SJSA1 (cell line): ENCODE measurements at regions not wholly inside any gene's neighbourhood (a gene's known extent, or its start where the extent isn't known, plus 50 kb on each side); places are given as distances from the start of the nearest gene placed in this dataset.
"Not testable (repeated sequence)": the region's sequence is repeated elsewhere in the genome, so short reads cannot be mapped to it uniquely, and the experiment has no call there.

Source experiments
- DNase-seq, 2 experiments: peaks; one replicate each; pipeline ENCODE4 v3.0.0-alpha.2; 2015 to 2020; ENCODE audit warnings: low spot score in 2 of 2, low read depth in 1 of 2
- H3K27ac ChIP-seq: fragments of 250-450 bp; sonication (Bioruptor Pico); 2 replicates; pipeline ENCODE4 v1.5.1; 2020; ENCODE audit warnings: mild to moderate bottlenecking, moderate library complexity
- H3K27me3 ChIP-seq: fragments of 250-450 bp; sonication (Bioruptor Pico); replicated peaks from 2 replicates; pipeline ENCODE4 v1.5.1; 2020; ENCODE audit warnings: mild to moderate bottlenecking, moderate library complexity
- H3K36me3 ChIP-seq: fragments of 250-450 bp; sonication (Bioruptor Pico); 2 replicates; pipeline ENCODE4 v1.5.1; 2020; ENCODE audit warnings: mild to moderate bottlenecking
- H3K4me1 ChIP-seq: fragments of 250-450 bp; sonication (Bioruptor Pico); replicated peaks from 2 replicates; pipeline ENCODE4 v1.6.1; 2021; ENCODE audit warnings: mild to moderate bottlenecking
- H3K4me3 ChIP-seq: fragments of 250-450 bp; sonication (Bioruptor Pico); 2 replicates; pipeline ENCODE4 v1.5.1; 2020; ENCODE audit warnings: mild to moderate bottlenecking
- H3K9me3 ChIP-seq: fragments of 250-450 bp; sonication (Bioruptor Pico); replicated peaks from 2 replicates; pipeline ENCODE4 v1.5.1; 2020; ENCODE audit warnings: mild to moderate bottlenecking

GRCh38 chr11:80921310-80921709, 1480.5 kb upstream of the TENM4 start:
- not testable (repeated sequence) for H3K4me3 ChIP-seq, H3K9me3 ChIP-seq, H3K4me1 ChIP-seq, DNase-seq, H3K36me3 ChIP-seq, H3K27ac ChIP-seq, H3K27me3 ChIP-seq

DNA sequence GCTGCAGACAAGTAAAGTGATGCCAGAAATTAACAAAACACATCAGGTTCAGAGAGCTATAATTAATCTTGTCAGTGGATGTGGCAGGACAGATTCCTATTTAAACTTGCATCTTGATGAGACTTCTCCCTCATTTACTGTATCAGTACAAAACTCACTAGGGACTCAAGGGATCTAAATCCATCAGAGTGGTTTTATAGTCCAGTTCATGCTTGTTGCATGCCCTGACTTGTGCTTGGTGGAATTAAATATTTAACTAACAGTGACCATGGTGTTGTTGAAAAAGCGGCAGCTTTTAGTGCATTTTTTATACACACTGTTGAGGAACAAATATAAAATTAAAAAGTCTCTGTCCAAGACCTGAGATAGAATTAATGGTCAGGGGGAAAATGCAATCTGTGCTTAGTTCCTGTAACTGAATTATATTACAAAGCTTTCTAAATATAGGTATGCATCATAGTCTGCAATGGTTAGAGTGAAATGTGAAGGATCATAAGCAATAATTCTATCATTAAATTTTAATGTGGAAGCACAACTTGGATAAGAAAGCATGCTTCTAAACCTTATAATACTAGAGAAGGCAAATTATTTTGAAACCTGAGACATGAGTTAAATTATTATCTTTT, 1475.5 kb upstream of the TENM4 start:
- Histone ChIP-seq H3K27ac (no peak overlapping the region), H3K4me1 (no peaks in the 10 kb centered on the region), H3K4me3 (no peak overlapping the region), H3K36me3 (no peaks in the 10 kb centered on the region), H3K9me3 (no peaks in the 10 kb centered on the region), H3K27me3 (no peaks in the 10 kb centered on the region)
- no peak for DNase-seq

DNA sequence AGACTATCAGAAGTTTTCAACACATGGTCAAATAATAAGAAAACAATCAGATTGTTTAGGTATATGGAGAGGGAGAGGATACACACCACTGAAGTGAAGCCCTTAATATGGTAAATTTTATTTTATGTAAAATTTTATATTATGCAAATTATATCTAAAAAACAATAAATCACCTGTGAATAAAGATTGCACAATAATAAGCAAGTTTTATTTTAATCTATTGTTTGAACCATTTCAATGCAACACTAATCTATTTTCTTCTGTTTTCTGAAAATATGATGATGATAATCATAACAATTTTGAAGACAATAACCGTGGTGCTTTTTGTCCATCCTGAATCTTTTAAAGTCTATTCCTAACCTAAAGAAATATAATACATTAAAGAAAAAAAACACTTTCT, 1473.5 kb upstream of the TENM4 start:
- Histone ChIP-seq H3K36me3 (no peaks in the 10 kb centered on the region), H3K27ac (no peak overlapping the region), H3K4me3 (no peak overlapping the region), H3K27me3 (no peaks in the 10 kb centered on the region), H3K4me1 (no peaks in the 10 kb centered on the region), H3K9me3 (no peaks in the 10 kb centered on the region)
- DNase-seq, result no peak

GRCh38 chr11:80911666-80912065, 1470.8 kb upstream of the TENM4 start:
- H3K4me3 ChIP-seq, result no peak overlapping the region
- H3K36me3 ChIP-seq, result no peaks in the 10 kb centered on the region
- no peak overlapping the region for H3K27ac ChIP-seq
- no peaks in the 10 kb centered on the region for H3K27me3 ChIP-seq
- H3K9me3 ChIP-seq, result no peaks in the 10 kb centered on the region
- H3K4me1 ChIP-seq, result no peaks in the 10 kb centered on the region
- no peak for DNase-seq

GRCh38 chr11:80900265-80900664, 1459.4 kb upstream of the TENM4 start:
- DNase-seq, result no peak
- Histone ChIP-seq H3K9me3 (no peaks in the 10 kb centered on the region), H3K27ac (no peak overlapping the region), H3K36me3 (no peaks in the 10 kb centered on the region), H3K4me1 (no peaks in the 10 kb centered on the region), H3K4me3 (no peak overlapping the region), H3K27me3 (no peaks in the 10 kb centered on the region)

DNA sequence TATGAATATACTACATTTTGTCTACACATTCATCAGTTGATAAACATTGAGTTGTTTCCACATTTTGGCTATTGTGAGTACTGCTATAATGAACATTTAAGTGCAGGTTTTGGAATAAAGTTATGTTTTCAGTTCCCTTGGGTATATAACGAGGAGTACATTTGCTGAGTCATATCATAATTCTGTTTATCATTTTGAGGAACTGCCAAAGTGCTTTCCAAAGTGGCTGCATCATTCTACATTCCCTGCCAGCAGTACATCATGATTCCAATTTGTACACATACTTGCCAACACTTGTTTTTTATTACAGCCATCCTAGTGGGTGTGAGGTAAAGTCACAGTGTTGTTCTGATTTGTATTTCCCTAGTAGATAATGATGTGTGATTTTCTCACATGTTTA, 1458.6 kb upstream of the TENM4 start:
- Histone ChIP-seq H3K27ac (no peak overlapping the region), H3K4me1 (no peaks in the 10 kb centered on the region), H3K36me3 (no peaks in the 10 kb centered on the region), H3K9me3 (no peaks in the 10 kb centered on the region), H3K27me3 (no peaks in the 10 kb centered on the region), H3K4me3 (no peak overlapping the region)
- DNase-seq, result no peak

DNA sequence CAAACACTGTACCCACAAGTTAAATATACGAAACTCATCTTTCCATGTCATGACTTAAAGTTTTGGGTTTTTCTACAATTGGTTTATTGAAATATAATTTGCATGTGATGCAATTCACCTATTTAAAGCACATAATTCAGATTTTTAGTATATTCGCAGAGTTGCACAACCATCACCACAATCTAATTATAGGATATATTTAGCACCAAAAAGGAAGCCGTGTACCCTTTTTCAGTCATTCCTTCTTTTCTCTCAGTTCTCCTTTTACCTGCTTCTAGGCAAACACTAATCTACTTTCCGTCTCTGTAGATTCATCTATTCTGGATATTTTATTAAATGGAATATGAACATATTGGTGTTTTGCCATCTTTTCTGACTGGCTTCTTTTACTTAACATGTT, 1458.1 kb upstream of the TENM4 start:
- H3K4me3 ChIP-seq, result no peak overlapping the region
- H3K36me3 ChIP-seq, result no peaks in the 10 kb centered on the region
- no peaks in the 10 kb centered on the region for H3K27me3 ChIP-seq
- no peak for DNase-seq
- H3K27ac ChIP-seq, result no peak overlapping the region
- H3K9me3 ChIP-seq, result no peaks in the 10 kb centered on the region
- no peaks in the 10 kb centered on the region for H3K4me1 ChIP-seq

DNA sequence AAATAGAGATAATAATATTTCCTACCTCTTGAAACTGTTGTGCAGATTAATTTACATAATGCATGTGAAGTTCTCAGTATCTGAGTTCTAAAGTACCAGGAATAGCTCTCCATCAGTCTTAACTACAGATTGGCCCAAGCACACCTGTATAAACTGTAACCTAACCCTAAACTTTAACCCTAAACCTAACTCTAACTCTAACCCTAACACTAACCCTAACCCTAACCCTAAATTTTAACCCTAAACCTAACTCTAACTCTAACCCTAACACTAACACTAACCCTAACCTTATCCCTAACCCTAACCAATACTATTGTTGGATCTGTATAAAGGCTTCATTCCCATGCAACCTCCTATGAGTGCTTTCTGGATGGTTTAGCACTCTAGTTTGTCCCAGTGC, 1445.9 kb upstream of the TENM4 start:
- no peaks in the 10 kb centered on the region for H3K27me3 ChIP-seq
- no peaks in the 10 kb centered on the region for H3K9me3 ChIP-seq
- no peaks in the 10 kb centered on the region for H3K36me3 ChIP-seq
- no peak overlapping the region for H3K4me3 ChIP-seq
- H3K27ac ChIP-seq, result no peak overlapping the region
- DNase-seq, result no peak
- no peaks in the 10 kb centered on the region for H3K4me1 ChIP-seq

GRCh38 chr11:80873310-80873999, 1432.6 kb upstream of the TENM4 start:
- H3K27ac ChIP-seq, result no peak overlapping the region
- no peak for DNase-seq

GRCh38 chr11:80872116-80872728, 1431.4 kb upstream of the TENM4 start:
- H3K27ac ChIP-seq, result no peak overlapping the region
- no peaks in the 10 kb centered on the region for H3K4me1 ChIP-seq
- no peak for DNase-seq
- no peak overlapping the region for H3K4me3 ChIP-seq
- no peaks in the 10 kb centered on the region for H3K27me3 ChIP-seq
- H3K36me3 ChIP-seq, result no peaks in the 10 kb centered on the region
- no peaks in the 10 kb centered on the region for H3K9me3 ChIP-seq

More at GRCh38 chr11:80873310-80873999, 1432.6 kb upstream of the TENM4 start:
- Histone ChIP-seq H3K4me1 (no peaks in the 10 kb centered on the region), H3K27me3 (no peaks in the 10 kb centered on the region), H3K4me3 (no peak overlapping the region), H3K36me3 (no peaks in the 10 kb centered on the region), H3K9me3 (no peaks in the 10 kb centered on the region)

GRCh38 chr11:80868831-80869230, 1428.0 kb upstream of the TENM4 start:
- Histone ChIP-seq H3K27ac (no peak overlapping the region), H3K4me1 (no peaks in the 10 kb centered on the region), H3K27me3 (no peaks in the 10 kb centered on the region), H3K4me3 (no peak overlapping the region), H3K36me3 (no peaks in the 10 kb centered on the region), H3K9me3 (no peaks in the 10 kb centered on the region)
- no peak for DNase-seq

DNA sequence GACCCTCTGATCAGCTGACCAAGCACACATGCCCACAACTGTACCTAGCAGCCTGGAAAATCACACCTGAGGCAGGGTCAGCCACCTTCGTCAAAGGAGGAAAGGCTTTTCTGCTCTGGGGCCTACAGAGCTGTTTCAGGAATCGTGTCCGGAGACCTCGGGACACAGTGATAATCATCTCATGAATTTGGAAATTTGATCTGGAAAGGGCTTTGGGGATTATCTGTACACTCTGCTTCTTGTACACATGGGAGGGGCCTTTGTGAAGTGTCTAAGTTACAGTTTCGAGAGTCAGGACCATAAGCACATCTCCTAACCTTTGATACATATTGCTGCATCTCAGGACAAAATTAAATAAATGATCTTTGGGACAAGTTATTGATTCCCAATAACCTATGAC, 1421.2 kb upstream of the TENM4 start:
- Histone ChIP-seq H3K27ac (no peak overlapping the region), H3K9me3 (no peaks in the 10 kb centered on the region), H3K4me1 (no peaks in the 10 kb centered on the region), H3K4me3 (no peak overlapping the region), H3K36me3 (no peaks in the 10 kb centered on the region), H3K27me3 (no peaks in the 10 kb centered on the region)
- no peak for DNase-seq

DNA sequence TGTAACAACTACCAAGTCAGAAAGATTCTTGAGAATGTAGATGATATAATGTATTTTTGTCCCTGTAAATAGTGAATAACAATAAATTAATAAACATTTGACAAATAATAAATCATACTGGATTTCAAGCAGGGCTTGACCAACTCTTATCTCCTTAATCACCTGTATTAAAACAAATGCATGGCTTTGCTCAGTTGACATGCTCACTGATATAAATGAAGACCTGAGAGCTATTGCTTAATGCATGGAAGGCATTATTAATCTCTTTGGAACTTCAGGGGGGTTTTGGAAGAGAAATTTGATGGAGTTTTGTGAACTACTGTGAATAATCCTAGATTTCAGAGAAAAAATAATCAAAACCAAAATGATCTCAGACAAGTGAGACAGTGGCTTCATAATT, 1420.4 kb upstream of the TENM4 start:
- Histone ChIP-seq H3K4me1 (no peaks in the 10 kb centered on the region), H3K27me3 (no peaks in the 10 kb centered on the region), H3K27ac (no peak overlapping the region), H3K36me3 (no peaks in the 10 kb centered on the region), H3K4me3 (no peak overlapping the region), H3K9me3 (no peaks in the 10 kb centered on the region)
- DNase-seq, result no peak

DNA sequence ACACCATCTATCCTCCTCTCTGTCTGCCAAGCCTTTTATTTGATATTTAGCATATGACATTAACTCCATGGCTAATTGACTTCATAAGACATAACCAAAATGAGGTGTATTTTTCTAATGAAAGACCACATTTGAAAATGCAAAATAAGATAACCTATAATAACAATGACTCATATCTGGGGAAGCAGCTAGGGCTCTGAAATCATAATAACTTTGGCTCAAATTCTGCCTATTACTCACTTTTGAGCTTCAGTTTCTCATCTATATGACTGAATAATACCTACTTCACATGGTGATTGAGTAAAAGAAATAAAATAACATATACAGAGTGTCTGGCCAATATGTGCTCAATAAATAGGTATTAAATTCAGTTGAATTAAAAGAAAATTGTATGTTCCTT, 1419.8 kb upstream of the TENM4 start:
- H3K27ac ChIP-seq, result no peak overlapping the region
- no peaks in the 10 kb centered on the region for H3K9me3 ChIP-seq
- no peak for DNase-seq
- H3K36me3 ChIP-seq, result no peaks in the 10 kb centered on the region
- no peaks in the 10 kb centered on the region for H3K27me3 ChIP-seq
- H3K4me1 ChIP-seq, result no peaks in the 10 kb centered on the region
- no peak overlapping the region for H3K4me3 ChIP-seq
